T1000 (cell line): ENCODE measurements at regions not wholly inside any gene's neighbourhood (a gene's known extent, or its start where the extent isn't known, plus 50 kb on each side); places are given as distances from the start of the nearest gene placed in this dataset.
"Not testable (repeated sequence)": the region's sequence is repeated elsewhere in the genome, so short reads cannot be mapped to it uniquely, and the experiment has no call there.

Experiments used
- DNase-seq: peaks from one replicate; lab custom pipeline; 2025; ENCODE audit warnings: mixed read lengths; lab: John Stamatoyannopoulos, UW

DNA sequence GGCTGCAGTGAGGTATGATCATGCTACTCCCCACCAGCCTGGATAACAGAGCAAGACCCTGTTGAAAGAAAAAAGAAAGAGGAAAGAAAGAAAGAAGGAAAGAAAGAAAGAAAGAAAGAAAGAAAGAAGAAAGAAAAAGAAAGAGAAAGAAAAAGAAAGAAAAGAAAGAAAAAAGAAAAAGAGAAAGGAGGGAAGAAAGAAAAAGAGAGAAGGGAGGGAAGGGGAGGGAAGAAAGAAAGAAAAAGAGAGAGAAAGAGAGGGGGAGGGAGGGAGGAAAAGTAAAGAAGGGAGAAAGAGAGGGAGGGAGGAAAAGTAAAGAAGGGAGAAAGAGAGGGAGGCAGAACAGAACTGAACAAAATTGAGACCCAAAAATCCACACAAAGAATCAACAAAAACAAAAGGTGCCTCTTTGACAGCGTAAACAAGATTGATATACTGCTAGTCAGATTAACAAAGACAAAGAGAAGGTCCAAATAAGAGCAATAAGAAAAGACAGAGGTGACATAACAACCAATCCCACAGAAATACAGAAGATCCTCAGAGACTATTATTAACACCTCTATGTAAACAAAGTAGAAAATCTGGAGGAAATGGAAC, 293.9 kb upstream of the AMIGO2 start:
- DNase-seq: no peak

DNA sequence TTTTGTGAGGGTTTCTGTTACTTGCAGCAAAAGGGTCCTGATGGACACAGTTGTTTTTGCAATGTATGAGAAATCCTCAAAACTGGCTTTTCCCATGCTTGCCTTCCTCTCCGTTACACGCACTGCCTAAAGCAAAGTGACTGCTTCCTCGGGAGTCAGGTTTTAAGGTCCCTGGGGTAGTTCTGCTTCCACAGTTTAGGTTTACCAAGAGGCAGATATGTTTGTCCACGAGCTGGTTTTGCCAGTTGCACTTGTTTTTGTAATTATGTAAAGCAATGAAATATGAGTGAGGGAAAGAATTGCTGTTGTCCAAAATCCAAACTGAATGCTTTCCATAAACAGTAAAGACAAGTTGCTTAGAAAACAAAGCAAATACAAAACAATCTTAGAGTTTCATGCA, 290.7 kb upstream of the AMIGO2 start:
- DNase-seq: no peak

DNA sequence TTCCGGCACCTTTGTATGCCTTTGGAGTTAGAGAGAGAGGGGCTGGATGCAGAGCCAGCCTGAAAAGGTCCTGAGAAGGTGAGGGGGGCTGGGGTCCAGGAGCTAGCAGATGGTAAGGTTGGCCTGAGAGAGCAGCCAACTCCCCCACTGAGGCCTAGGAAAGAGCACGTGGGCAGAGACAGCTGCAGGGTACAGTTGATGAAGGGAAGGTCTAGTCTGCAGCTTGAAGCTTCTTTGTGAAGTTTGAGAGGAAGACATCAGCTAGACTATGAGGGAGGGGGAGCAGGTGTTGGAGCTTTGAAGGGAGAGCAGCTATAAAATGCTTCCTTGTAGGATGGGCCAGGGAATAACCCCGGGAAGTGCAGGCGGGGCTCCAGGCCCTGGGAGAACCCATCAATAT, 289.3 kb upstream of the AMIGO2 start:
- DNase-seq: no peak

DNA sequence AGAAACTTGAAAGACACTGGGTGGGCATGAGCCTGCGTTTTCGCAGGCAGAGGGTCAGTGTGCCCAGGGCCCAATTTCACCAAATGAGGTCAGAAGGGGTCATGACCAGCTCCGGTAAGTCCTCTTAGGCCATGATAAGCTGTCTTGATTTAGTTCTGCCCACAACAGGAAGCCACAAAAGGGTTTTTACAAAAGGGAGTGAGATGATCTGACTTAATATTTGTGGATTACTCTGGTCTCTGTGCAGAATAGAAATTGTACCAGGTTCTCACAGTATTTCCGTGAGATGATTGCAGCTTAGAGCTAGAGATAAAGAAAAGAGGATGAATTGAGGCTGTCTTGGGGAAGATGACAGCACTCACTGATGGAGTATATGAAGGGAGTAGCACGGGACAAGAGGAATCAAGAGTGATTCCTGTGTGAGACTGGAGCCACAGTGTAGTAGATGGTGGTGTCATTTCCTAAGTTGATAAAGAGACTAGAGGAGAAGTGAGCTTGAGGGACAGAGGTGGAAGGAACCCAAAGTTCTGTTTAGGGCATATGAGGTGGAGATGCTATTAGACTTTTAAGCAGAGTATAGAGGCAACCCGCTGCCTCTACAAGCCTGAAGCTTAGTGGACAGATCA, 288.3 kb upstream of the AMIGO2 start:
- DNase-seq: no peak

DNA sequence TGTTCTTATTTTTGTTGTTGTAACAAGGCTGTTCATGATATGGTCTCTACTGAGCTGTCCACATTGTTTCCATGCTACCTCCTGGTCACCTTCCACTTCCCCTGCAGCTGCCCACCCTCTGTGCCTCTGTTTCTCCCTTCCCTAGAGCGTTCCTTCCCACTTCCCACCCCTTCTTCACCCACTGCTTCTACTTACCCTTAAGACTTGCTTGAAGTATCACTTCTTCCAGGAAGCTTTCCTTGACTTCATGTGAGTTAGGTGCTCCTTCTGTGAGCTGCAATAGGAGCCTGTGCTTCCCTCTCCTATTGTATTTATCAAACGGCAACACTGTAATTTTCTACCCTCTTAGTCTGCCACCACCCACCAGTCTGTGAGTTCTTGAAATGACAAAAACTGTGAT, 286.8 kb upstream of the AMIGO2 start:
- no peak for DNase-seq

DNA sequence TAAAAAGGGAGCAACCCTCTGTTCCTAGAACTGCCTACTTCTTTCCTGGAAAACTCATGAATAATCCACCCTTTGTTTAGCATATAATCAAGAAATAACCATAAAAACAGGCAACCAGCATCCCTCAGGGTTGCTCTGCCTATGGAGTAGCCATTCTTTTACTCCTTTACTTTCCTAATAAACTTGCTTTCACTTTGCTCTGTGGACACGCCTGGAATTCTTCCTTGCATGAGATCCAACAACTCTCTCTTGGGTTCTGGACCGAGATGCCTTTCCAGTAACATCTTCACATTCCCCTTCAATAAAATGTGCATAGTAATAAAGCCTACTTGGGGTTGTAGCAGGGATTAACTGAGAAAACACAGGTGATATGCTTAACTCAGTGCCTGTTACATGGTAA, 286.4 kb upstream of the AMIGO2 start:
- DNase-seq: no peak

DNA sequence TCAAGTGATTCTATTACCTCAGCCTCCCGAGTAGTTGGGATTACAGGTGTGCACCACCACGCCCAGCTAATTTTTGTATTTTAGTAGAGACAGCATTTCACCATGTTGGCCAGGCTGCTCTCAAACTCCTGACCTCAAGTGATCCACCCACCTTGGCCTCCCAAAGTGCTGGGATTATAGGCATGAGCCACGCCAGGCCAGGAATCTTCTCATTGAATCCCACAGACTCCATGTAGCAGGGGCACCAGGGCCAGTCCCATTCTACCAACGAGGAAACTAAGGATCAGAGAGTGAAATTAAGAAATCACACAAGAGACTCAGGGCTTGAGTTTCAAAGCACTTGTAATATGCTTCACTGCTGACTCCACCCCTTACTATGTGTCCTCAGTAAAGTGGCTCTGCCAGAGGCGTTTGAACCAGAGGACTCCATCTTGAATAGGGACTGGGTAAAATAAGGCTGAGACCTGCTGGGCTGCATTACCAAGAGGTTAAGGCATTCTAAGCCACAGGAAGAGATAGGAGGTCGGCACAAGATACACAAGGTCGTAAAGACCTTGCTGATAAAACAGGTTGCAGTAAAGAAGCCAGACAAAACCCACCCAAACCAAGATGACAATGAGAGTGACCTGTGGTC, 285.8 kb upstream of the AMIGO2 start:
- not testable (repeated sequence) for DNase-seq

DNA sequence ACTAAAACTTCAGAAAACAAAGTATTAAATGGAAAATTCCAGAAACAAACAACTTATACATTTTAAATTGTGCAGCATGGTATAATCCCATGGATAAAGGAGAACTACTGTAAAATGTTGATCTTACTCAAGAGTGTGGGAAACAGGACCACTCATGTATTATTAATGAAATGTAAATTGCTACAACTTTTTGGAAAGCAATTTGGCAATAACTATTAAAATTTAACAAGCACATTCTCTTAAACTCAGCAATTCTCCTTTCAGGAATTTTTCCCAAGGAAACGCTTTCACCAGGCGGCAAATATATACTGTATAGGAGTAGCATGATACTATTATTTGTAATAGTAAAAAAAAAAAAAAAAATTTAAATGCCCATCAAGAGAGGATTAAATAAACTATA, 284.5 kb upstream of the AMIGO2 start:
- DNase-seq: no peak

DNA sequence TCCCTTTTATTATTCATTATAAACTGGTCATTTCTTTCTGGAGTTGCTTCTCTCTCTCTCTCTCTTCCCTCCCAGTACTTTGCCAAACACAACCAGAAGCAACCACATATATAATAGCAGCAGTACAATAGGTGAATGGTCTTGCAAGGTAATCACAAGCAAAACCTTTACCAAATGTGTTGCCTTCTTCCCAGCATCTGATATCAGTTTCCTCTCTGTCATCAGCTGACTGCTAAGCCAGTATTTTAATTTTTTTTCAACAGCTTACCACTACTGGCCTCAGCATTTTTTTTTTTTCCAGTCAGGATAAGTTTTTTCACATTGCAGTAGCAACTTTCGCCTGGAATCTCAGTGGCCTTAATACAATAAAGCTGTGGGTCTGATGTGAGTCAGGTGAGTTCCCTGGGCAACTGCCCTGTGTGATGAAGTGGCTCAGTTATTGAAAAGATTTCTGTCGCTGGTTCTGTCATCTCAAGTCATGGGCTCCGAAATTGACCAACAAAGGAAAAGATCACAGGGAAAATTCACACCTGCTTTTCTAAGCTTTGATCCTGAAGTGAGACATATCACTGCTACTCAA, 282.5 kb upstream of the AMIGO2 start:
- no peak for DNase-seq

DNA sequence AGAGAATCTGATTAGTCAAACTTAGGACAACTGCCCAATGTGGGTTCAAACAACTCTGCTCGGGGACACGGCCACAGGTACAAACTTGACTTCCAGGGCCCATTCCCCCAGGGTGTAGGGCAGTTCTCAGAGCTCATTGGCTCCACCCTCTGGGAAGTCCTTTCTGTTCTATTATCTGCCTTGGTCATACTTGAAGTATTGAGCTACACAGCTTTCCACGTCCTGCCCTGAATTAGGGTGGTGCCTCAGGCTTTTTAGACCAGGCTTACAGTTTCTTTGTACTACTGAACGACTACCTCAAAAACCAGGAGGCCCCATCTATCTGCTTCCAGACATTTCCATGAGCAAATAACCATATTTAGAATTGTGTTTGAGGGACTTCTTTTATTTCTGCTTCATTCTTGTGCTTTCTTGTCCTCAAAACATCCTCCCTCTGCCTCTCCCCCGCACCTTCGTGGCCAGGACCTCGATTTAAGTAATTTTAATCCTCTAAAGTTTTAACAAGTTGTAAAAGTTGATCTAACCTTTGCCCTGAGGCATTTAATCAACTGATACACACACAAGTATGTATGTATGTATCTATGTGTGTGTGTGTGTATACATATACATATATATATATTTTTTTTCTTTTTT, 281.7 kb upstream of the AMIGO2 start:
- DNase-seq: no peak

DNA sequence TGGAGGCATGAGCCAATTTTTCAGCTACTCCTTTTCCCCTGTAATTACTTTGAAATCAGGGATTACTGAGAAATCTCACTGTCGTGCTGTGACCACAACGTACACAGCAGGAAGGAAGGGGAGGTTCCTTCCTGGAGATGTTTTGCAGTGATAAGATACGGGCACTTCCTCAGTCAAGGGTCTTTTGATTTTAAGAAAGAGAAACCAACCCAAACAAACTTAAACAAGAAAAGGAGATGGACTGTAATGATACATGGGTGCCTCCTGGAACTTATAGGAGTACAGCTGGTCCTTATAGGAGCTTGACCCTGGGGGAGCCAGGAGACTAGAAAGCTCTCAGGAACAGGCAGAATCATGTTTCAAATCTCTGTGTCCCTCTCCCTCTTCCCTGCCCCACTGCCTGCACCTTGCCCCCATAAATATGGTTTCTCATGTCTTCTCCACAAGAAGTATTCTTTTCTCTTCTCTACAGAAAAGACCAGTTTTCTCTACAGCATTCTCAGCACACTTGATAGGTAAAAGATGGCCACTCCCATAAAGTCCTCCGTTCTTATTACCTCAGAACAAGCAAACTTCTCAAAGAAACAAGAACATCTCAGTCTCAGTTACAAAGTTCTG, 281.1 kb upstream of the AMIGO2 start:
- no peak for DNase-seq

DNA sequence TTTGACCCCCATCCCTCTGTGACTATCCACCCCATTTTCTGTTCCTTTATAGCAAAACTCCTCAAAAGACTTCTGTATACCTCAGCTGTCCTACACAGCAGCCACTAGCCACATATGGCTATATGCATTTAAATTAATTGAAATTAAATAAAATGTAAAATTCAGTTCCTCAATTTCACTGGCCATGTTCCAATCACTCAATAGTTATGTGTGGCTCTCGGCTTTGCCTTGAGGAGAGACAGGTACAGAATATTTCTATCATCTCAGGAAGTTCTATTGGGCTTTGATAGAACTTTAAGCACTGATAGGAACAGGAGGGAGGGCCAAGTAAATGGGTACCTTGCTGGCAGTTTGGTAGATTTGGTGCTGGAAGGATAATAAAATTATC, 280.3 kb upstream of the AMIGO2 start:
- no peak for DNase-seq

DNA sequence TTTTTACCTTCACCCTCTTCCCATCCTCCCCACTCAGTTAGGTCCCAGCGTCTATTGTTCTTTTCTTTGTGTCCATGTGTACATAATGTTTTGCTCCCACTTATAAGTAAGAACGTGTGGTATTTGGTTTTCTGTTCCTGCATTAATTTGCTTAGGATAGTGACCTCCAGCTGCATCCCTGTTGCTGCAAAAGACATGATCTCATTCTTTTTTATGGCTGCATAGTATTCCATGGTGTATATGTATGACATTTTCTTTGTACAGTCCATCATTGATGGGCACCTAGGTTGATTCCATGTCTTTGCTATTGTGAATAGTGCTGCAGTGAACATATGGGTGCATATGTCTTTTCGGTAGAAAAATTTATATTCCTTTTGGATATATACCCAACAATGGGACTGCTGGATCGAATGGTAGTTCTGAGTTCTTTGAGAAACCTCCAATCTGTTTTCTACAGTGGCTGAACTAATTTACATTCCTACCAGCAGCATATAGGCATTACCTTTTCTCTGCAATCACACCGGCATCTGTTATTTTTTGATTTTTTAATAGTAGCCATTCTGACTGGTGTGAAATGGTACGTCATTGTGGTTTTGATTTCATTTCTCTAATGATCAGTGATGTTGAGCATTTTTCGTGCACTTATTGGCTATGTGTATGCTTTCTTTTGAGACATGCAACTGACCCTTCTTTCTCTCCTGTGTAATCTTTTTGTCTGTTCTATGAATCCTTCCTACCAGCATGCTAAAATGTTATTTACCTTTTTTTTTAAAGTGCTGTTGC, 279.7 kb upstream of the AMIGO2 start:
- DNase-seq: no peak

DNA sequence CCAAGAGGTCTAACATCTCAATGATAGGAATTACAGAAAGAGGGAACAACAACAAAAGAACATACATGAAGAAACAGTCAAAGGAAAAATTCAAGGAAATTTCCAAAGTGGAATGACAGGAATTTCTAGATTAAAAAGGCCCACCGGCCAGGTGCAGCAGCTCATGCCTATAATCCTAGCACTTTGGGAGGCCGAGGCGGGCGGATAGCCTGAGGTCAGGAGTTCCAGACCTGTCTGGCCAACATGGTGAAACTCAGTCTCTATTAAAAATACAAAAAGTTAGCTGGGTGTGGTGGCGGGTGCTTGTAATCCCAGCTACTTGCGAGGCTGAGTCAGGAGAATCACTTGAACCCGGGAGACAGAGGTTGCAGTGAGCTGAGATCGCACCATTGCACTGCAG, 277.2 kb upstream of the AMIGO2 start:
- not testable (repeated sequence) for DNase-seq

DNA sequence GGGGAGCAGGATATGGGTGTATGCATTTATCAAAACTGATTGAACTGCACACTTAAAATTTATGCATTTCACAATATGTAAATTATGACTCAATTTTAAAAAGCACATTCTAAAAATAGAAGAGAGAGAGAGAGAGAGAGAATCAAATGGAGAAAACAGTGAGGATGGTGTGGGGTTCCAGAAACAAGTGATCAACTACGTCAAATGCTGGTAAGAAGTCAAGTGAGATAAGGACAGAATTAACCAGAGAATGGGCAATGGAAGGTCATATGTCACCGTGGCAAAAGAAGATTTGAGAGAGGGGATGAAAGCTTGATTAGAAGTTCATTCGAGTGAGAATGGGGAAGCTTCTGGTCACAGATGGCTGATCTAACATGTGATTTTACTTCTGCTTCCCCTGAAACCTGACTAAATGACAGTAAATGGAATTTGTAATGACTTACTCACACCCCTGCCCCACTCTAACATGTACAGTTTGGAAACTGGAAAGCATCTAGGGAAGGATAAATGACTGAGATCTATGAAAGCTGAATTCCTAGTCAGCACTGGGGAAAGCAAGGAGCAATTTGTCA, 276.5 kb upstream of the AMIGO2 start:
- DNase-seq: no peak

DNA sequence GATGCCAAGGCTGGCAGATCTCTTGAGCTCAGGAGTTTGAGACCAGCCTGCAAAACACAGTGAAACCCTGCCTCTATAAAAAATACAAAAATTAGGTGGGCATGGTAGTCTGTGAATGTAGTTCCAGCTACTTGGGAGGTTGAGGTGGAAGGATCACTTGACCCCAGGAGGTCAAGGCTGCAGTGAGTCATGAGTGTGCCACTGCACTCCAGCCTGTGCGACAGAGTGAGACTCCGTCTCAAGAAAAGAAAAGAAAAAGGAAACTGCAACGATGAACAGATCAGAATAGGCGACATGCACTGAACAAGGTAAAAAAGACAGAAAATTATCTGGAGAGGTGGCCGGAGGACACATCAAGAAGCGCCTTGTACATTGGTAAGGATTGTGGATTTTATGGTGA, 273.7 kb upstream of the AMIGO2 start:
- no peak for DNase-seq

DNA sequence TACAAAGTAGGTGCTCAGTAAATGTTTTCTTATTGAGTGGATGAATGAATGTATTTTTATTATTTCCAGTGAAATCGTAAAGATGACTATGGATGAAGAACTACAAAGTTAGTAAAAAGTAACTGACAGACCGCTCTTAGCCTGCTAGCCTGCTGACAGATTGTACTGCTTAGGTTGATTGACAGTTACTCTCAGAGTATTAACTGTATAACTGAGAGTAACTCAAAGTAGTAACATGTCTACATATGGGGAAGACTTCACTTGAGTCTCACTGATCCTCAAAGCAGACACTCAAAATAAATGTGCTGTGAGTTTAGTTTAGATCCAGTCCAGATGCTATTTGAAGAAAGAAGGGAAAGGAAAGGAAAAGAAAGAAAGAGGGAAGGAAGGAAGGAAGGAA, 272.3 kb upstream of the AMIGO2 start:
- DNase-seq: no peak

DNA sequence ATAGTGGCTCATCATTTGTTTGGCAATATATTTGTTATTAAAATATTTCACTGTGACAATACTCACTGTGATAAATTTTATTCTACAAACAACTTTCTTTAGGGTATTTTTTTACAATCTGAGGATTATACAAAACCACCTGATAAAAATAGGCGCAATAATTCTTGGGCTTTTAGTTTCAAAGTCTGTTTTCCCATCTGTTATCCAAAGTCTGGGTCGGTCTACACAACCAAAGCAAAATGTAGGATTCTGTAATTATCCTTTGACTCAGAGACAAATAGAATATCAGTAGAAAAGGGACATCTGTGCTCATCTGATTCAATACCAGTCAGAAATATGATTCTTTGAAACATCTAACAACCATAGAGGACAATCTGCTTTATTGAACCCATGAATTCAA, 271.8 kb upstream of the AMIGO2 start:
- no peak for DNase-seq

DNA sequence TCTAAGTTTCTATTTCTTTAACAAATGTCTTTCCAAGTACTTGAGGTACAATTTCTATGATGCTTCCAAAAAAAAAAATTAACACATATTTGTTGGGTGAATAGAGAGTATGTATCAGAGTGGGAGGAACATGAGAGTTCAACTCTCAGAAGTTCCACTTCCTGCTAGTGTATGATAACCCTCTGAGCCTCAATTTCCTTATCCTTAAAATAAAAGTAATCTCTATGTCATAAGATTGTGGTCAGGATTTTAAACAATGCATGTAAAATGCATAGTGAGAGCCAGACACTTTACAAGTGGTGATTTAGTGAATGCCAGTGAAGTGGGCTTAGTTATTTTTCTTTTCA, 270.3 kb upstream of the AMIGO2 start:
- DNase-seq: no peak

DNA sequence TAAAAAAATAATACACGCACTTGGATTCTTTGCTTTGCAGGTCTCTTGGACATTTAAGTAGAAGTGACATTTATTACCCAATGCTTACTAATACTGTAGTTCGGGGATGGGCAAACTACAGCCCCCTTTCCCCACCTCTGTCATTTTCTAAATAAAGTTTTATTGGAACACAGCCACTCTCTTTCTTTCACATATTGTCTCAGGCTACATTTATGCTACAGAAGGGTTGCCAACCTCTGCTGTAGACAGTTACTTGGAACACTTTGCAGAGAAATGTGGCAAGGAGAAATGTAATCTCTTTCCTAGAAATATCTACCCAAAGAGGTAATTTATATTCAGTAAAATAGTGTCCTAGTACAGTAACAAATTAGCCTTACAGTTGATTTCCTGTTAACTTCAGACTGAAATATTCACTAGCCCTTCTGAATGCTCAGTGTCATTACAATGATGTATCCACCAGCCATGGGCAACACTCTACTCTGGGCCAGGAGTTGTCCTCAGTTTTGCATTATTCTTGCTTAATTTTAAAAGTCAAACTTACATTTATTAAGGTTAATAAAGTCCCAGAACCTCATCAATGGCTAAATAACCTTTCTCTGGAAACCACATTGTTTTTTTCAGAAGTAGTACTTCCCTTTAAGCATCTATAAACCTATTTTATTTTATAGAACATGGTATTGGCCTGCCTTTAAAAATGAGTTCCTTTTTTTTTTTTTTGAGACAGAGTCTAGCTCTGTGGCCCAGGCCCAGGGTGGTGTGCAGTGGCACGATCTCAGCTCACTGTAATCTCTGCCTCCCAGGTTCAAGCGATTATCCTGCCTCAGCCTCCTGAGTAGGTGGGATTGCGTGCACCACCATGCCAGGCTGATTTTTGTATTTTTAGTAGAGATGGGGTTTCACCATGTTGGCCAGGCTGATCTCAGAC, 269.6 kb upstream of the AMIGO2 start:
- DNase-seq: no peak
